IMR-90 (cell line): ENCODE measurements at regions not wholly inside any gene's neighbourhood (a gene's known extent, or its start where the extent isn't known, plus 50 kb on each side); places are given as distances from the start of the nearest gene placed in this dataset.
A peak's percentile ranks its signal among the peaks of the same experiment; 100 is the strongest.

Source experiments
- ATAC-seq: fragments of 200-7000 bp; cut with Tn5 transposase; 2 replicates; pipeline ENCODE4 v1.9.1; 2020; ENCODE audit warnings: low read depth, mild to moderate bottlenecking, moderate library complexity
- BruUV-seq: library from RNA; stranded (reverse); fragments of 400-500 nt; replicated peaks from 2 replicates; lab custom pipeline; 2021; lab: Mats Ljungman, UMichigan
- CTCF ChIA-PET: fragments of 300-600 bp; formaldehyde crosslinking; extraction: SDS; loops from one replicate; lab custom pipeline; 2021; ENCODE audit warnings: antibody characterized with exemption; lab: Yijun Ruan, JAX
- POLR2A ChIA-PET: fragments of 300-600 bp; sonication (Branson Sonifier 250); formaldehyde crosslinking; loops from one replicate; lab custom pipeline; 2022; ENCODE audit warnings: antibody characterized with exemption; ENCODE audit not compliant: unreplicated experiment; lab: Charles Lee
- DNase-seq: peaks from one replicate; pipeline ENCODE4 v3.0.0; 2013
- H2AFZ ChIP-seq: replicated peaks from 2 replicates; pipeline ENCODE3; 2013; ENCODE audit warnings: low read length, mild to moderate bottlenecking; ENCODE audit not compliant: poor library complexity
- H2AK5ac ChIP-seq: 2 replicates; pipeline ENCODE4 v1.6.1; 2013; ENCODE audit warnings: low read depth, low read length, inconsistent platforms
- H2AK9ac ChIP-seq: replicated peaks from 2 replicates; pipeline ENCODE3; 2013; ENCODE audit warnings: mild to moderate bottlenecking, low read depth, low read length, moderate library complexity; ENCODE audit not compliant: poor library complexity
- H2BK120ac ChIP-seq: 2 replicates; pipeline ENCODE4 v1.6.1; 2013; ENCODE audit warnings: low read depth, low read length, inconsistent platforms
- H2BK15ac ChIP-seq: 3 replicates; pipeline ENCODE4 v1.6.1; 2013; ENCODE audit warnings: low read depth, low read length, inconsistent platforms
- H2BK20ac ChIP-seq: 2 replicates; pipeline ENCODE4 v1.6.1; 2013; ENCODE audit warnings: low read depth, mild to moderate bottlenecking, inconsistent platforms, low read length, moderate library complexity
- H2BK5ac ChIP-seq: 2 replicates; pipeline ENCODE4 v1.6.1; 2013; ENCODE audit warnings: mild to moderate bottlenecking, low read depth, low read length, inconsistent platforms; ENCODE audit not compliant: poor library complexity, severe bottlenecking
- H3K14ac ChIP-seq: replicated peaks from 2 replicates; pipeline ENCODE4 v1.6.1; 2013; ENCODE audit warnings: low read depth, low read length, inconsistent platforms
- H3K18ac ChIP-seq: 2 replicates; pipeline ENCODE4 v1.6.1; 2013; ENCODE audit warnings: low read depth, low read length, control low read depth
- H3K23ac ChIP-seq: 2 replicates; pipeline ENCODE4 v1.6.1; 2013; ENCODE audit warnings: low read depth, low read length, inconsistent platforms
- H3K27ac ChIP-seq: 2 replicates; pipeline ENCODE4 v1.5.1; 2013; ENCODE audit warnings: mild to moderate bottlenecking, control low read depth, low read length; ENCODE audit not compliant: insufficient read depth
- H3K27me3 ChIP-seq: 2 replicates; pipeline ENCODE4 v1.6.1; 2013; ENCODE audit warnings: low read length; ENCODE audit not compliant: control insufficient read depth, insufficient read depth
- H3K36me3 ChIP-seq: 2 replicates; pipeline ENCODE4 v1.6.1; 2013; ENCODE audit warnings: low read length, mixed read lengths; ENCODE audit not compliant: control insufficient read depth, insufficient read depth
- H3K4ac ChIP-seq: 2 replicates; pipeline ENCODE4 v1.6.1; 2013; ENCODE audit warnings: low read depth, low read length, inconsistent platforms
- H3K4me1 ChIP-seq: 2 replicates; pipeline ENCODE4 v1.6.1; 2013; ENCODE audit warnings: low read length, mixed read lengths; ENCODE audit not compliant: control insufficient read depth, insufficient read depth
- H3K4me2 ChIP-seq: 2 replicates; pipeline ENCODE4 v1.6.1; 2013; ENCODE audit warnings: low read depth, mild to moderate bottlenecking, control low read depth, low read length, moderate library complexity
- H3K4me3 ChIP-seq: 2 replicates; pipeline ENCODE4 v1.5.1; 2013; ENCODE audit warnings: low read depth, mild to moderate bottlenecking, control low read depth, low read length, moderate library complexity; ENCODE audit not compliant: insufficient read depth
- H3K56ac ChIP-seq: 2 replicates; pipeline ENCODE4 v1.6.1; 2013; ENCODE audit warnings: low read length, inconsistent platforms; ENCODE audit not compliant: insufficient read depth; ENCODE audit errors: extremely low read depth
- H3K79me1 ChIP-seq, 2 experiments: 2 replicates each; pipeline ENCODE4 v1.6.1; 2013; ENCODE audit warnings: low read length in 2 of 2, inconsistent platforms in 1 of 2, low read depth in 1 of 2
- H3K9ac ChIP-seq: 2 replicates; pipeline ENCODE4 v1.6.1; 2013; ENCODE audit warnings: low read depth, low read length, control low read depth
- H3K9me1 ChIP-seq: 2 replicates; pipeline ENCODE4 v1.6.1; 2013; ENCODE audit warnings: low read length, inconsistent platforms; ENCODE audit not compliant: insufficient read depth
- H3K9me3 ChIP-seq: 2 replicates; pipeline ENCODE4 v1.6.1; 2013; ENCODE audit warnings: low read length; ENCODE audit not compliant: control insufficient read depth, insufficient read depth
- H4K20me1 ChIP-seq: 2 replicates; pipeline ENCODE4 v1.6.1; 2013; ENCODE audit warnings: low read length, inconsistent platforms; ENCODE audit not compliant: insufficient read depth
- H4K5ac ChIP-seq: 2 replicates; pipeline ENCODE4 v1.6.1; 2013; ENCODE audit warnings: mild to moderate bottlenecking, low read depth, low read length, control low read depth
- H4K8ac ChIP-seq, 2 experiments: 2 replicates each; pipeline ENCODE4 v1.6.1; 2013; ENCODE audit warnings: low read depth in 2 of 2, low read length in 2 of 2, control low read depth in 1 of 2, inconsistent platforms in 1 of 2
- H4K91ac ChIP-seq: 2 replicates; pipeline ENCODE4 v1.6.1; 2013; ENCODE audit warnings: low read depth, low read length, inconsistent platforms; ENCODE audit not compliant: insufficient read depth
- BHLHE40 ChIP-seq: fragments of 150-350 bp; IDR thresholded peaks from 2 replicates; pipeline ENCODE4 v1.6.1; 2016; ENCODE audit warnings: mild to moderate bottlenecking, low read depth, low read length
- CEBPB ChIP-seq: IDR thresholded peaks from 2 replicates; pipeline ENCODE4 v1.6.1; 2012; ENCODE audit warnings: low read depth, low read length, improper control_type of control experiment
- RFX5 ChIP-seq: IDR thresholded peaks from 2 replicates; pipeline ENCODE4 v1.8.0; 2012; ENCODE audit warnings: low read depth, mild to moderate bottlenecking, low read length, moderate library complexity
- WGBS, 2 experiments: methylation state at CpG; one replicate each; pipeline versions ENCODE4 v1.1.5 to v1.1.7; 2013; ENCODE audit warnings: missing lambda C conversion rate in 2 of 2; ENCODE audit not compliant: insufficient read length in 1 of 2; ENCODE audit errors: extremely low coverage in 2 of 2; 5-methylcytosine and 5-hydroxymethylcytosine counted together
- dilution Hi-C: fragments of 300-500 bp; cut with HindIII; formaldehyde crosslinking; loops from one replicate; pipeline ENCODE4 v1.14.3; 2018; ENCODE audit warnings: low sequenced_read_pairs; ENCODE audit not compliant: unreplicated experiment
- in situ Hi-C: fragments of 300-500 bp; cut with MboI; formaldehyde crosslinking; loops from 3 replicates; pipeline ENCODE4 v1.14.3; 2019; ENCODE audit warnings: low sequenced_read_pairs, inconsistent platforms, mixed read lengths
- intact Hi-C: fragments of 100-400 bp; cut with micrococcal nuclease; formaldehyde crosslinking; loops from 2 replicates; pipeline ENCODE4 v1.10.0; 2022

GRCh38 chr3:145936971-145937370 lies 224.0 kb downstream of the PLOD2 start:
- Histone ChIP-seq H3K9me3 (no peaks in the 10 kb centered on the region), H2AK5ac (no peak overlapping the region), H4K91ac (no peak overlapping the region), H4K20me1 (no peaks in the 10 kb centered on the region), H3K4me1 (no peaks in the 10 kb centered on the region), H3K27me3 (no peaks in the 10 kb centered on the region), H3K4ac (no peak overlapping the region), H3K9me1 (no peaks in the 10 kb centered on the region), H3K14ac (no peak overlapping the region), H3K79me1 (no peaks in the 10 kb centered on the region), H3K36me3 (no peaks in the 10 kb centered on the region), H2BK15ac (no peak overlapping the region), H3K4me3 (no peak overlapping the region), H3K27ac (no peak overlapping the region), H3K9ac (no peak overlapping the region), H2BK20ac (no peak overlapping the region), H3K56ac (no peak overlapping the region), H2AFZ (no peak overlapping the region), H3K18ac (no peak overlapping the region), H3K23ac (no peak overlapping the region), H2BK5ac (no peak overlapping the region), H2BK120ac (no peak overlapping the region), H3K4me2 (no peak overlapping the region), H4K8ac (no peak overlapping the region), H4K5ac (no peak overlapping the region), H2AK9ac (no peak overlapping the region)
- no TSS peak for BruUV-seq
- DNase-seq, result no peak
- ChIA-PET CTCF (no interaction called here), POLR2A (no interaction called here)
- in situ Hi-C loops (no loop called here), intact Hi-C loops (no loop called here), dilution Hi-C loops (no loop called here)
- WGBS, 2 experiments, result no CpG with 5 or more reads among the region's 6 CpGs
- no peak for ATAC-seq
- TF ChIP-seq BHLHE40 (no peak), CEBPB (peak; percentile 41; the same call in 1 of the 2 replicates), RFX5 (no peak)
